Neural progenitor cell (in vitro differentiated cells): ENCODE measurements at regions not wholly inside any gene's neighbourhood (a gene's known extent, or its start where the extent isn't known, plus 50 kb on each side); places are given as distances from the start of the nearest gene placed in this dataset.

Source experiments
- EZH2 ChIP-seq: fragments of 200-600 bp; sonication (generic); IDR thresholded peaks from 2 replicates; pipeline ENCODE4 v1.6.1; 2017; ENCODE audit warnings: antibody characterized with exemption, mild to moderate bottlenecking, moderate library complexity
- EZH2phosphoT487 ChIP-seq: fragments of 200-600 bp; sonication (generic); IDR thresholded peaks from 2 replicates; pipeline ENCODE4 v1.6.1; 2017; ENCODE audit warnings: antibody characterized with exemption
- TF ChIP-seq, protein P1 (sequence below): fragments of 200-600 bp; sonication (generic); IDR thresholded peaks from 2 replicates; pipeline ENCODE4 v1.5.1; 2017; ENCODE audit warnings: antibody characterized with exemption, mild to moderate bottlenecking

DNA sequence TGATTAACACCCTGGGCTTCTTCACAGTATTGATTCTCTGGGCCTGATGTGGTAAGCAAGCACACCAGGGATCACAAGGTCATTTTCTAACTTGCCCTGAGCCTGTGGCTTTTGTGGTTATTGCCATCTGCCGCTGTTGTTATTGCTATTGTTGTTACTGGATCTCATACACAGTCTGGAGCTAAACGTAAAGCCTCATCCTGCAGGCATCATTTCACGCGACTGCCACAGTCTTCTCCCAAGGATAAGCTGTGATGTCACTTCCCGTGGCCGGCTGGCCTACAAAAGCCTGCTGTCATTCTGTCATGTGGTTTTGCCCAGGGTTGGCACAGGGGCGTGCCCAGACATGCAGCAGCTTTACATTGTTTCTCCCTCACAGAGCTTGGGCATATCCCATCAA lies 154.0 kb upstream of the GPR12 start:
- TF ChIP-seq, protein P1, sequence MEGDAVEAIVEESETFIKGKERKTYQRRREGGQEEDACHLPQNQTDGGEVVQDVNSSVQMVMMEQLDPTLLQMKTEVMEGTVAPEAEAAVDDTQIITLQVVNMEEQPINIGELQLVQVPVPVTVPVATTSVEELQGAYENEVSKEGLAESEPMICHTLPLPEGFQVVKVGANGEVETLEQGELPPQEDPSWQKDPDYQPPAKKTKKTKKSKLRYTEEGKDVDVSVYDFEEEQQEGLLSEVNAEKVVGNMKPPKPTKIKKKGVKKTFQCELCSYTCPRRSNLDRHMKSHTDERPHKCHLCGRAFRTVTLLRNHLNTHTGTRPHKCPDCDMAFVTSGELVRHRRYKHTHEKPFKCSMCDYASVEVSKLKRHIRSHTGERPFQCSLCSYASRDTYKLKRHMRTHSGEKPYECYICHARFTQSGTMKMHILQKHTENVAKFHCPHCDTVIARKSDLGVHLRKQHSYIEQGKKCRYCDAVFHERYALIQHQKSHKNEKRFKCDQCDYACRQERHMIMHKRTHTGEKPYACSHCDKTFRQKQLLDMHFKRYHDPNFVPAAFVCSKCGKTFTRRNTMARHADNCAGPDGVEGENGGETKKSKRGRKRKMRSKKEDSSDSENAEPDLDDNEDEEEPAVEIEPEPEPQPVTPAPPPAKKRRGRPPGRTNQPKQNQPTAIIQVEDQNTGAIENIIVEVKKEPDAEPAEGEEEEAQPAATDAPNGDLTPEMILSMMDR, result no peak
- TF ChIP-seq EZH2 (no peak), EZH2phosphoT487 (no peak)
